GM12872 (cell line): ENCODE measurements at regions not wholly inside any gene's neighbourhood (a gene's known extent, or its start where the extent isn't known, plus 50 kb on each side); places are given as distances from the start of the nearest gene placed in this dataset.

ENCODE experiments used
- CTCF ChIP-seq: IDR thresholded peaks from 3 replicates; pipeline ENCODE4 v1.5.1; 2011; ENCODE audit warnings: low read depth, mild to moderate bottlenecking, low read length, moderate library complexity; ENCODE audit not compliant: insufficient read depth

GRCh38 chr4:92253550-92253949 lies 50.2 kb upstream of the GRID2 start:
- TF ChIP-seq CTCF, result no peak
